GM23338 (cell line): ENCODE measurements at regions not wholly inside any gene's neighbourhood (a gene's known extent, or its start where the extent isn't known, plus 50 kb on each side); places are given as distances from the start of the nearest gene placed in this dataset.

Experiments
- CREB1 ChIP-seq: fragments of 250-450 bp; sonication (Bioruptor Pico); IDR thresholded peaks from 2 replicates; pipeline ENCODE4 v1.5.0; 2020; ENCODE audit warnings: low read depth, mild to moderate bottlenecking, moderate library complexity
- CTCF ChIP-seq, 2 experiments: fragments of 200-600 bp in 1 of 2; sonication (generic) in 1 of 2; conservative IDR thresholded peaks; 2 replicates each; pipeline versions ENCODE4 v1.5.1 to v1.6.1; 2016 to 2017; ENCODE audit warnings: antibody characterized with exemption in 2 of 2, low read depth in 2 of 2, mild to moderate bottlenecking in 2 of 2, moderate library complexity in 1 of 2
- ETS1 ChIP-seq: IDR thresholded peaks from 2 replicates; pipeline ENCODE4 v1.6.1; 2016; ENCODE audit warnings: antibody characterized with exemption
- EZH2 ChIP-seq: fragments of 200-600 bp; sonication (generic); IDR thresholded peaks from one replicate; pipeline ENCODE4 v1.8.0; 2017; ENCODE audit warnings: antibody characterized with exemption, mild to moderate bottlenecking, low read depth; ENCODE audit not compliant: unreplicated experiment
- EZH2phosphoT487 ChIP-seq: fragments of 200-600 bp; sonication (generic); IDR thresholded peaks from one replicate; pipeline ENCODE4 v1.8.1; 2018; ENCODE audit warnings: antibody characterized with exemption; ENCODE audit not compliant: unreplicated experiment
- JUNB ChIP-seq: IDR thresholded peaks from one replicate; pipeline ENCODE4 v1.6.1; 2016; ENCODE audit warnings: antibody characterized with exemption; ENCODE audit not compliant: unreplicated experiment
- NANOG ChIP-seq: IDR thresholded peaks from 2 replicates; pipeline ENCODE4 v1.6.1; 2016; ENCODE audit warnings: antibody characterized with exemption, borderline replicate concordance
- POLR2AphosphoS5 ChIP-seq: IDR thresholded peaks from 2 replicates; pipeline ENCODE4 v1.6.1; 2016; ENCODE audit warnings: antibody characterized with exemption, low read depth
- STAT1 ChIP-seq: IDR thresholded peaks from one replicate; pipeline ENCODE4 v1.6.1; 2016; ENCODE audit warnings: antibody characterized with exemption; ENCODE audit not compliant: unreplicated experiment
- ZNF331 ChIP-seq: fragments of 250-450 bp; sonication (Bioruptor Pico); IDR thresholded peaks from 2 replicates; pipeline ENCODE4 v1.5.0; 2020; ENCODE audit warnings: low read depth, mild to moderate bottlenecking, moderate library complexity
- TF ChIP-seq, protein P1 (sequence below): IDR thresholded peaks from one replicate; pipeline ENCODE4 v1.6.1; 2018; ENCODE audit warnings: antibody characterized with exemption; ENCODE audit not compliant: unreplicated experiment

GRCh38 chr5:14929293-14930065 lies 57.9 kb upstream of the ANKH start:
- TF ChIP-seq CREB1 (CRISPR knock-in tag) (no peak), CTCF (conservative IDR thresholded peaks at IDR 0.05; ENCODE audit: low read depth in 2 of 2) (no peak), EZH2phosphoT487 (no peak), EZH2 (no peak), POLR2AphosphoS5 (no peak), ZNF331 (CRISPR knock-in tag) (no peak), STAT1 (no peak), ETS1 (no peak), NANOG (no peak), JUNB (no peak)
- TF ChIP-seq, protein P1, sequence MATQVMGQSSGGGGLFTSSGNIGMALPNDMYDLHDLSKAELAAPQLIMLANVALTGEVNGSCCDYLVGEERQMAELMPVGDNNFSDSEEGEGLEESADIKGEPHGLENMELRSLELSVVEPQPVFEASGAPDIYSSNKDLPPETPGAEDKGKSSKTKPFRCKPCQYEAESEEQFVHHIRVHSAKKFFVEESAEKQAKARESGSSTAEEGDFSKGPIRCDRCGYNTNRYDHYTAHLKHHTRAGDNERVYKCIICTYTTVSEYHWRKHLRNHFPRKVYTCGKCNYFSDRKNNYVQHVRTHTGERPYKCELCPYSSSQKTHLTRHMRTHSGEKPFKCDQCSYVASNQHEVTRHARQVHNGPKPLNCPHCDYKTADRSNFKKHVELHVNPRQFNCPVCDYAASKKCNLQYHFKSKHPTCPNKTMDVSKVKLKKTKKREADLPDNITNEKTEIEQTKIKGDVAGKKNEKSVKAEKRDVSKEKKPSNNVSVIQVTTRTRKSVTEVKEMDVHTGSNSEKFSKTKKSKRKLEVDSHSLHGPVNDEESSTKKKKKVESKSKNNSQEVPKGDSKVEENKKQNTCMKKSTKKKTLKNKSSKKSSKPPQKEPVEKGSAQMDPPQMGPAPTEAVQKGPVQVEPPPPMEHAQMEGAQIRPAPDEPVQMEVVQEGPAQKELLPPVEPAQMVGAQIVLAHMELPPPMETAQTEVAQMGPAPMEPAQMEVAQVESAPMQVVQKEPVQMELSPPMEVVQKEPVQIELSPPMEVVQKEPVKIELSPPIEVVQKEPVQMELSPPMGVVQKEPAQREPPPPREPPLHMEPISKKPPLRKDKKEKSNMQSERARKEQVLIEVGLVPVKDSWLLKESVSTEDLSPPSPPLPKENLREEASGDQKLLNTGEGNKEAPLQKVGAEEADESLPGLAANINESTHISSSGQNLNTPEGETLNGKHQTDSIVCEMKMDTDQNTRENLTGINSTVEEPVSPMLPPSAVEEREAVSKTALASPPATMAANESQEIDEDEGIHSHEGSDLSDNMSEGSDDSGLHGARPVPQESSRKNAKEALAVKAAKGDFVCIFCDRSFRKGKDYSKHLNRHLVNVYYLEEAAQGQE: no peak
